A549 (cell line): ENCODE measurements at regions not wholly inside any gene's neighbourhood (a gene's known extent, or its start where the extent isn't known, plus 50 kb on each side); places are given as distances from the start of the nearest gene placed in this dataset.

Source experiments
- ATAC-seq, 2 experiments: fragments of 200-7000 bp in 1 of 2; fragments of >200 bp in 1 of 2; cut with Nextera tagmentation in 1 of 2; cut with Tn5 transposase in 1 of 2; 3 replicates each; pipeline versions ENCODE4 v1.8.0 to v1.9.1; 2018 to 2020; ENCODE audit warnings: mild to moderate bottlenecking in 1 of 2, moderate library complexity in 1 of 2
- CTCF ChIA-PET: fragments of 300-600 bp; sonication (Branson Sonifier 250); formaldehyde crosslinking; extraction: SDS; loops from one replicate; lab custom pipeline; 2021; ENCODE audit warnings: antibody characterized with exemption, inconsistent platforms; lab: Yijun Ruan, JAX
- POLR2A ChIA-PET: fragments of 350-600 bp; formaldehyde crosslinking; extraction: SDS; loops from one replicate; lab custom pipeline; 2021; ENCODE audit warnings: antibody characterized with exemption, inconsistent platforms; lab: Yijun Ruan, JAX
- DNase-seq, 2 experiments: peaks; one replicate each; pipeline versions ENCODE4 v3.0.0 to v3.0.0-alpha.2; 2011 to 2016; ENCODE audit warnings: low read depth in 1 of 2, low spot score in 1 of 2
- FAIRE-seq: peaks from 2 replicates; lab custom pipeline; 2011; peaks lifted over from hg19 to GRCh38; lab: Jason Lieb, UNC
- H3K27ac ChIP-seq, 2 experiments: fragments of >200 bp; sonication (Bioruptor Twin); formaldehyde crosslinking; 3 replicates each; pipeline ENCODE4 v1.5.1; 2016 to 2017
- H3K4me1 ChIP-seq: fragments of >200 bp; sonication (Bioruptor Twin); formaldehyde crosslinking; 3 replicates; pipeline ENCODE4 v1.6.1; 2016
- H3K4me2 ChIP-seq: fragments of >200 bp; sonication (Bioruptor Twin); formaldehyde crosslinking; 3 replicates; pipeline ENCODE4 v1.6.1; 2016
- H3K4me3 ChIP-seq: fragments of >200 bp; sonication (Bioruptor Twin); formaldehyde crosslinking; 3 replicates; pipeline ENCODE4 v1.5.1; 2016
- H3K9me3 ChIP-seq: fragments of >200 bp; sonication (Bioruptor Twin); formaldehyde crosslinking; 3 replicates; pipeline ENCODE4 v1.6.1; 2016
- CHD4 ChIP-seq: fragments of 200-600 bp; sonication (generic); IDR thresholded peaks from 2 replicates; pipeline ENCODE4 v1.6.1; 2016; ENCODE audit warnings: antibody characterized with exemption, mild to moderate bottlenecking, borderline replicate concordance
- EHMT2 ChIP-seq: fragments of 200-600 bp; sonication (generic); IDR thresholded peaks from 2 replicates; pipeline ENCODE4 v1.6.1; 2016; ENCODE audit warnings: antibody characterized with exemption, low read depth, mild to moderate bottlenecking, moderate library complexity
- ESRRA ChIP-seq: fragments of 150-350 bp; IDR thresholded peaks from 2 replicates; pipeline ENCODE4 v1.6.1; 2014; ENCODE audit warnings: mild to moderate bottlenecking, low read length, borderline replicate concordance
- FOSB ChIP-seq: fragments of 250-450 bp; sonication (Bioruptor Pico); IDR thresholded peaks from 2 replicates; pipeline ENCODE4 v1.5.0; 2020; ENCODE audit warnings: mild to moderate bottlenecking, moderate library complexity
- FOXS1 ChIP-seq: fragments of 250-450 bp; sonication (Bioruptor Pico); IDR thresholded peaks from 2 replicates; pipeline ENCODE4 v1.5.0; 2020; ENCODE audit warnings: mild to moderate bottlenecking, moderate library complexity
- GATA3 ChIP-seq: IDR thresholded peaks from 2 replicates; pipeline ENCODE4 v1.6.1; 2012; ENCODE audit warnings: borderline replicate concordance
- HEYL ChIP-seq: fragments of 250-450 bp; sonication (Bioruptor Pico); IDR thresholded peaks from 2 replicates; pipeline ENCODE4 v1.8.0; 2021; ENCODE audit warnings: mild to moderate bottlenecking, moderate library complexity
- JUNB ChIP-seq: fragments of >200 bp; sonication (Bioruptor Twin); formaldehyde crosslinking; IDR thresholded peaks from 2 replicates; pipeline ENCODE4 v1.6.1; 2016
- KDM1A ChIP-seq: fragments of 200-600 bp; sonication (generic); IDR thresholded peaks from 2 replicates; pipeline ENCODE4 v1.6.1; 2016; ENCODE audit warnings: low read depth, mild to moderate bottlenecking
- MAX ChIP-seq: IDR thresholded peaks from 2 replicates; pipeline ENCODE4 v1.6.1; 2012
- PHF8 ChIP-seq: fragments of 200-600 bp; sonication (generic); IDR thresholded peaks from 2 replicates; pipeline ENCODE4 v1.6.1; 2016; ENCODE audit warnings: low read depth, mild to moderate bottlenecking, antibody characterized with exemption, moderate library complexity, borderline replicate concordance
- POLR2A ChIP-seq: IDR thresholded peaks from 2 replicates; pipeline ENCODE4 v1.6.1; 2012; ENCODE audit warnings: mild to moderate bottlenecking, low read length
- POLR2AphosphoS2 ChIP-seq: conservative IDR thresholded peaks from 2 replicates; pipeline ENCODE4 v1.6.1; 2012; ENCODE audit warnings: low read length, improper control_type of control experiment, inconsistent platforms
- REST ChIP-seq: fragments of 200-600 bp; sonication (generic); IDR thresholded peaks from 2 replicates; pipeline ENCODE4 v1.6.1; 2016; ENCODE audit warnings: antibody characterized with exemption, mild to moderate bottlenecking, moderate library complexity
- SREBF2 ChIP-seq: fragments of 450-650 bp; IDR thresholded peaks from 2 replicates; pipeline ENCODE4 v1.6.1; 2014; ENCODE audit warnings: mild to moderate bottlenecking, moderate library complexity
- TP53 ChIP-seq: fragments of 250-450 bp; sonication (Bioruptor Pico); IDR thresholded peaks from 2 replicates; pipeline ENCODE4 v1.5.0; 2021; ENCODE audit warnings: mild to moderate bottlenecking, moderate library complexity
- ZNF302 ChIP-seq: fragments of 250-450 bp; sonication (Bioruptor Pico); IDR thresholded peaks from 2 replicates; pipeline ENCODE4 v1.9.0; 2021; ENCODE audit warnings: inconsistent platforms, mild to moderate bottlenecking, moderate library complexity
- WGBS: methylation state at CpG from one replicate; pipeline ENCODE4 v1.1.6; 2017; ENCODE audit errors: missing lambda C conversion rate; 5-methylcytosine and 5-hydroxymethylcytosine counted together

- FAIRE-seq (no peak), DNase-seq (no peak), ATAC-seq (no peak)
- TF ChIP-seq JUNB (no peak), POLR2AphosphoS2 (no peak), ESRRA (no peak)
- H3K4me3 ChIP-seq, result no peak overlapping the region
- 20% methylated on average over 6 of the region's 6 CpGs for WGBS
- no peaks in the 10 kb centered on the region for H3K4me1 ChIP-seq
- H3K27ac ChIP-seq, result no peak overlapping the region
- H3K4me2 ChIP-seq, result no peak overlapping the region
- ChIA-PET POLR2A (no interaction called here), CTCF (no interaction called here)
- H3K9me3 ChIP-seq, result no peaks in the 10 kb centered on the region
These were observed 211.4 kb downstream of the GAS1 start for GRCh38 chr9:86735772-86736458.

- H3K4me1 ChIP-seq, result no peaks in the 10 kb centered on the region
- H3K9me3 ChIP-seq, result no peaks in the 10 kb centered on the region
- TF ChIP-seq GATA3 (no peak), PHF8 (no peak), POLR2A (no peak), HEYL (CRISPR knock-in tag) (no peak), EHMT2 (no peak), FOSB (CRISPR knock-in tag) (no peak), ZNF302 (CRISPR knock-in tag) (no peak)
- ATAC-seq, result no peak
- H3K4me2 ChIP-seq, result no peak overlapping the region
- POLR2A ChIA-PET, result no interaction called here
- no peak overlapping the region for H3K27ac ChIP-seq
- FAIRE-seq, result no peak
- CTCF ChIA-PET, result interaction anchor here (1.1 kb wide), 1 partner anchor 590 kb away, joined by 3 read pairs; no protein-coding TSS in a partner anchor
- WGBS, result 0% methylated on average over 1 of the region's 1 CpG
- H3K4me3 ChIP-seq, result no peak overlapping the region
- DNase-seq, result no peak
These were observed 212.5 kb downstream of the GAS1 start for GRCh38 chr9:86734771-86735170.

- Histone ChIP-seq H3K9me3 (no peaks in the 10 kb centered on the region), H3K4me1 (no peaks in the 10 kb centered on the region)
- TF ChIP-seq SREBF2 (no peak), REST (no peak), MAX (no peak), TP53 (CRISPR knock-in tag) (no peak), CHD4 (no peak), KDM1A (no peak), POLR2AphosphoS2 (no peak), FOXS1 (CRISPR knock-in tag) (no peak)
- TF ChIP-seq, all 56 proteins: peak for 0
- 9% methylated on average over 6 of the region's 6 CpGs for WGBS
- POLR2A ChIA-PET, result no interaction called here
- DNase-seq (no peak), FAIRE-seq (no peak), ATAC-seq (no peak)
- Histone ChIP-seq H3K27ac (no peak overlapping the region), H3K4me3 (no peak overlapping the region), H3K4me2 (no peak overlapping the region)
- CTCF ChIA-PET, result interaction anchor here (1.1 kb wide), 1 partner anchor 591 kb away, joined by 3 read pairs; no protein-coding TSS in a partner anchor
These were observed 213.4 kb downstream of the GAS1 start for GRCh38 chr9:86733929-86734328.
